Endodermal cell (in vitro differentiated cells): ENCODE measurements at regions not wholly inside any gene's neighbourhood (a gene's known extent, or its start where the extent isn't known, plus 50 kb on each side); places are given as distances from the start of the nearest gene placed in this dataset.

Experiments used
- DNase-seq: peaks from one replicate; pipeline ENCODE4 v3.0.0-alpha.2; 2017
- H3K27ac ChIP-seq: 2 replicates; pipeline ENCODE4 v1.5.1; 2013; ENCODE audit warnings: mild to moderate bottlenecking, low read depth, low read length, moderate library complexity
- H3K27me3 ChIP-seq: 2 replicates; pipeline ENCODE4 v1.6.1; 2013; ENCODE audit warnings: mild to moderate bottlenecking, low read length, moderate library complexity; ENCODE audit not compliant: insufficient read depth, control insufficient read depth, poor library complexity, severe bottlenecking
- H3K36me3 ChIP-seq: 2 replicates; pipeline ENCODE4 v1.7.0; 2013; ENCODE audit warnings: mild to moderate bottlenecking, low read length, moderate library complexity; ENCODE audit not compliant: control insufficient read depth, insufficient read depth
- H3K4me1 ChIP-seq: one replicate; pipeline ENCODE4 v1.7.0; 2013; ENCODE audit warnings: low read length; ENCODE audit not compliant: control insufficient read depth, insufficient read depth
- H3K4me3 ChIP-seq: 2 replicates; pipeline ENCODE4 v1.5.1; 2013; ENCODE audit warnings: mild to moderate bottlenecking, low read length, moderate library complexity
- H3K9ac ChIP-seq: 2 replicates; pipeline ENCODE4 v1.6.1; 2013; ENCODE audit warnings: mild to moderate bottlenecking, low read length, moderate library complexity; ENCODE audit not compliant: poor library complexity, severe bottlenecking; ENCODE audit errors: extremely low read depth
- H3K9me3 ChIP-seq: 2 replicates; pipeline ENCODE4 v1.6.1; 2013; ENCODE audit warnings: mild to moderate bottlenecking, low read length, moderate library complexity; ENCODE audit not compliant: control insufficient read depth
- H3K27ac Mint-ChIP-seq: 2 replicates; pipeline ENCODE4 v1.8.0; 2020; ENCODE audit warnings: mixed read lengths
- H3K27me3 Mint-ChIP-seq: 2 replicates; pipeline ENCODE4 v1.8.0; 2021; ENCODE audit warnings: mild to moderate bottlenecking, mixed read lengths; ENCODE audit not compliant: insufficient read depth
- H3K36me3 Mint-ChIP-seq: 2 replicates; pipeline ENCODE4 v1.8.0; 2020; ENCODE audit warnings: low read depth, mixed read lengths
- H3K4me1 Mint-ChIP-seq: 2 replicates; pipeline ENCODE4 v1.8.0; 2020; ENCODE audit warnings: mixed read lengths
- H3K4me3 Mint-ChIP-seq: 2 replicates; pipeline ENCODE4 v1.8.0; 2020; ENCODE audit warnings: mild to moderate bottlenecking, moderate library complexity, mixed read lengths
- H3K9me3 Mint-ChIP-seq: 2 replicates; pipeline ENCODE4 v1.8.0; 2020; ENCODE audit warnings: mild to moderate bottlenecking, mixed read lengths
- CTCF ChIP-seq: fragments of 200-600 bp; sonication (generic); conservative IDR thresholded peaks from 2 replicates; pipeline ENCODE4 v1.5.0; 2021; ENCODE audit warnings: antibody characterized with exemption, mild to moderate bottlenecking
- WGBS, 2 experiments: methylation state at CpG; one replicate each; pipeline versions ENCODE4 v1.1.5 to v1.1.7; 2013; ENCODE audit warnings: missing lambda C conversion rate in 2 of 2, mixed read lengths in 1 of 2; ENCODE audit not compliant: insufficient coverage in 1 of 2, insufficient read length in 1 of 2; 5-methylcytosine and 5-hydroxymethylcytosine counted together

DNA sequence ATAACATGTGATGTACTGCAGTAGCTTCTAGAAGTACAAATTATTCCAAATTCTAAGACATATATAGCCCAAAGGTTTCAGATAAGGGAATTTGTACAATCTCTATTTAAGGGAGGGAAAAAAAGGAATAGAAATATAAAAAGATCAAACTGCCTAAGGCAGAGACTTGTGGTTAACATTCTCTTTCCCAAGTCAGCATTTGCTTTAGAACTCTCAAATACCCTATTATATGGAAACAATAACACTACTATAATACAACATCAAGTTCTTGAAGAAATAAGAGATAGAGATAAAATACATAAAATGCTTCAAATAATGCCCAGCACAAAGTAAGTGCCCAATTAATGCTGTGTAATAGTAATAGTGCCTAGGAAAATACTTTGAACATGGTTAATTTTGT is 123.1 kb downstream of the CRPPA start:
- Histone ChIP-seq H3K9me3 (no peaks in the 10 kb centered on the region), H3K27ac (no peak overlapping the region), H3K4me1 (no peaks in the 10 kb centered on the region), H3K9ac (no peak overlapping the region), H3K27me3 (no peaks in the 10 kb centered on the region), H3K4me3 (no peak overlapping the region), H3K36me3 (no peaks in the 10 kb centered on the region)
- TF ChIP-seq CTCF, result no peak
- Mint-ChIP-seq H3K27me3 (no peaks in the 10 kb centered on the region), H3K4me3 (no peak overlapping the region), H3K4me1 (no peaks in the 10 kb centered on the region), H3K9me3 (no peaks in the 10 kb centered on the region), H3K27ac (no peak overlapping the region), H3K36me3 (no peaks in the 10 kb centered on the region)
- DNase-seq, result no peak

GRCh38 chr7:16295558-16295957 is 125.8 kb downstream of the CRPPA start:
- H3K27me3 Mint-ChIP-seq, result no peaks in the 10 kb centered on the region
- H3K36me3 Mint-ChIP-seq, result no peaks in the 10 kb centered on the region
- DNase-seq, result no peak
- H3K9me3 Mint-ChIP-seq, result no peaks in the 10 kb centered on the region
- no peak overlapping the region for H3K27ac Mint-ChIP-seq
- Histone ChIP-seq H3K27ac (no peak overlapping the region), H3K9ac (no peak overlapping the region), H3K4me3 (no peak overlapping the region), H3K4me1 (no peaks in the 10 kb centered on the region), H3K27me3 (no peaks in the 10 kb centered on the region), H3K9me3 (no peaks in the 10 kb centered on the region), H3K36me3 (no peaks in the 10 kb centered on the region)
- no peak for TF ChIP-seq CTCF
- H3K4me1 Mint-ChIP-seq, result no peaks in the 10 kb centered on the region
- no peak overlapping the region for H3K4me3 Mint-ChIP-seq
- WGBS, 2 experiments, result 95% methylated on average over 2 of the region's 2 CpGs; no CpG with 5 or more reads in 1 of the 2 experiments

DNA sequence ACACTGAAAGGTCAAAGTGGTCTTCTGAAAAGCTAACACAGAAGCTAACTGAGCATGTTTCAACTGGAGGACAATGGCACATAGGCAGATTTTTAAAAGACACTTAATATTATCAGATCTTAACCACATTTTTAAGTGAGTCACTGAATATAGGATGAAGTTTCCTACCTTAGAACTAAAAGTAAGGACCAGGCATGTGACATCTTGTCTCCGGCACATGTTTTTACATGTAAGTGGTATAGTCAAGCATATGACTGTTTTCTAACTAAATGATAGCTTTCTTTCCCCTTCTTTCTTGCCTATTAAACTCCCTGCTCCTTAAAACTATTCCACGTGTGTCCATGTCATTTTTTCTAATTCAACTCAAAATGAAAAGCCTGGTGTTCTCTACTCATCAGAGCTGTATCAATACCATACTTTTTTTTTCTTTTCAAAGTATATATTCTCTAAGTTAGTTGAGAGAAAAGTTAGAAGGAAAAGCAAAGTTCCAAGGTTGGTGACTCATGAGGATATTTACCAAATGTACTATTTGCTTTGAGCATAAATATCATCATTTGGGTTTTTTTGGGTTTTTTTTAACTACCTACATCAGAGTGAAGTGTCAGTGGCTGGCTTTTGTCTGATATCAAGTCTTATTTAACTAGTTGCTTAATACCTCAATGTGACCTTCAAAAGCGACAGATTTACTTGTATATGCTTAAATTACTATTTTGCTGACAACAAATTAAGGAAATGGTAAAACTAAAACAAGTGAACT is 127.5 kb downstream of the CRPPA start:
- no peak overlapping the region for H3K27ac ChIP-seq
- no peak for TF ChIP-seq CTCF
- no peaks in the 10 kb centered on the region for H3K4me1 Mint-ChIP-seq

More for the DNA sequence above, 127.5 kb downstream of the CRPPA start:
- no peaks in the 10 kb centered on the region for H3K9me3 ChIP-seq
- H3K27me3 Mint-ChIP-seq, result no peaks in the 10 kb centered on the region
- no peaks in the 10 kb centered on the region for H3K4me1 ChIP-seq
- H3K27me3 ChIP-seq, result no peaks in the 10 kb centered on the region
- no peak overlapping the region for H3K9ac ChIP-seq
- no peaks in the 10 kb centered on the region for H3K9me3 Mint-ChIP-seq
- WGBS, 2 experiments, result 94 to 100% methylated on average over 1 to 3 of the region's 3 CpGs
- H3K36me3 ChIP-seq, result no peaks in the 10 kb centered on the region
- no peak overlapping the region for H3K27ac Mint-ChIP-seq
- no peak overlapping the region for H3K4me3 Mint-ChIP-seq
- no peak overlapping the region for H3K4me3 ChIP-seq
- no peak for DNase-seq
- peaks cover 3% of the 10 kb centered on the region for H3K36me3 Mint-ChIP-seq
